ENCODE measurements at regions not wholly inside any gene's neighbourhood (a gene's known extent, or its start where the extent isn't known, plus 50 kb on each side); places are given as distances from the start of the nearest gene placed in this dataset.

DNA sequence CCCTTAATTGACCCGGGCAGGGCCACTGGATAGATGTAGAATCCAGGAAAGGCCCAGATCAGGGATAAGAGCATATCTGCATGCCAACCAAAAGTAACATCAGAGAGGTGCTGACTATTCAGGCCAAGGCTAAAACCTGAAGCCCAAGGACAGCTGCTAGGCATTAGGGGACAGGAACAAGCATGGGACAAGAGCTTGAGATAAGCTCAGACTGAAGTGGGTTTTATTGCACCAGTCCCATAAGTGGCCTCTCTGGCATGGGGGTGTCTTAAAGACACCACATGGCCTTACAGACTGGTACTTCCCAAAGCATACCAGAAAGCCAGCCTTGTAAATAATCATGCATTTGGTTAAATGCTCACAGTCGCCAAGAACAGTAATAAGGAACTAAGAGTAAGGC is 376.1 kb downstream of the FBXW7 start:
- Histone ChIP-seq H3K27ac (no peak overlapping the region), H3K79me2 (ENCODE audit: insufficient read depth) (no peaks in the 10 kb centered on the region), H3K9me3 (ENCODE audit: low read depth) (no peaks in the 10 kb centered on the region), H3K4me2 (ENCODE audit: unreplicated experiment) (no peak overlapping the region), H3K4me1 (ENCODE audit: insufficient read depth) (peaks cover 25% of the 10 kb centered on the region), H3K9ac (no peak overlapping the region), H3K4me3 (no peak overlapping the region), H3F3A (ENCODE audit: insufficient read depth) (peaks cover 20% of the 10 kb centered on the region), H3K27me3 (replicated peaks; ENCODE audit: insufficient read depth) (no peaks in the 10 kb centered on the region), H2AFZ (no peak overlapping the region), H3K9me2 (ENCODE audit: insufficient read depth) (no peaks in the 10 kb centered on the region), H3K36me3 (ENCODE audit: low read depth) (no peaks in the 10 kb centered on the region), H4K20me1 (ENCODE audit: insufficient read depth) (no peaks in the 10 kb centered on the region)
- 58 to 62% methylated on average over 2 of the region's 2 CpGs for WGBS, 2 experiments (ENCODE audit: low coverage in 1 of 2, low lambda C conversion rate in 2 of 2, missing lambda C conversion rate in 2 of 2)
- DNase-seq: no peak
- in situ Hi-C loops (cut with MboI): no loop called here
- no peak for TF ChIP-seq EZH2phosphoT487 (IDR thresholded peaks at IDR 0.05; ENCODE audit: insufficient read depth, low read depth)
- no peak for TF ChIP-seq EZH2 (IDR thresholded peaks at IDR 0.05; ENCODE audit: insufficient read depth, poor library complexity, severe bottlenecking)

- H3K9ac ChIP-seq: no peak overlapping the region
- no peak overlapping the region for H3K4me2 ChIP-seq (ENCODE audit: unreplicated experiment)
- no peaks in the 10 kb centered on the region for H3K27me3 ChIP-seq (replicated peaks; ENCODE audit: insufficient read depth)
- DNase-seq: no peak
- H3K9me3 ChIP-seq (ENCODE audit: low read depth): no peaks in the 10 kb centered on the region
- H3K79me2 ChIP-seq (ENCODE audit: insufficient read depth): no peaks in the 10 kb centered on the region
- TF ChIP-seq EZH2 (IDR thresholded peaks at IDR 0.05; ENCODE audit: insufficient read depth, poor library complexity, severe bottlenecking) (no peak), EZH2phosphoT487 (IDR thresholded peaks at IDR 0.05; ENCODE audit: insufficient read depth, low read depth) (no peak)
- no peaks in the 10 kb centered on the region for H3K36me3 ChIP-seq (ENCODE audit: low read depth)
- H4K20me1 ChIP-seq (ENCODE audit: insufficient read depth): no peaks in the 10 kb centered on the region
- H3K27ac ChIP-seq: no peak overlapping the region
- H3K9me2 ChIP-seq (ENCODE audit: insufficient read depth): no peaks in the 10 kb centered on the region
- WGBS, 2 experiments (ENCODE audit: low coverage in 1 of 2, low lambda C conversion rate in 2 of 2, missing lambda C conversion rate in 2 of 2): 19 to 41% methylated on average over 2 of the region's 2 CpGs
- peaks cover 25% of the 10 kb centered on the region for H3K4me1 ChIP-seq (ENCODE audit: insufficient read depth)
- no peak overlapping the region for H3K4me3 ChIP-seq
- H3F3A ChIP-seq (ENCODE audit: insufficient read depth): peaks cover 20% of the 10 kb centered on the region
- in situ Hi-C loops (cut with MboI): no loop called here
- no peak overlapping the region for H2AFZ ChIP-seq
Measured at GRCh38 chr4:152158225-152158624, 377.7 kb downstream of the FBXW7 start.

- Histone ChIP-seq H3K27ac (no peak overlapping the region), H2AFZ (no peak overlapping the region), H3K4me1 (ENCODE audit: insufficient read depth) (peaks cover 23% of the 10 kb centered on the region), H3K36me3 (ENCODE audit: low read depth) (no peaks in the 10 kb centered on the region), H4K20me1 (ENCODE audit: insufficient read depth) (no peaks in the 10 kb centered on the region), H3K9ac (no peak overlapping the region), H3K27me3 (replicated peaks; ENCODE audit: insufficient read depth) (no peaks in the 10 kb centered on the region), H3K9me2 (ENCODE audit: insufficient read depth) (no peaks in the 10 kb centered on the region), H3F3A (ENCODE audit: insufficient read depth) (peaks cover 16% of the 10 kb centered on the region), H3K4me2 (ENCODE audit: unreplicated experiment) (no peak overlapping the region), H3K9me3 (ENCODE audit: low read depth) (no peaks in the 10 kb centered on the region), H3K4me3 (no peak overlapping the region), H3K79me2 (ENCODE audit: insufficient read depth) (no peaks in the 10 kb centered on the region)
- 85 to 86% methylated on average over 5 of the region's 5 CpGs for WGBS, 2 experiments (ENCODE audit: low coverage in 1 of 2, low lambda C conversion rate in 2 of 2, missing lambda C conversion rate in 2 of 2)
- TF ChIP-seq EZH2phosphoT487 (IDR thresholded peaks at IDR 0.05; ENCODE audit: insufficient read depth, low read depth) (no peak), EZH2 (IDR thresholded peaks at IDR 0.05; ENCODE audit: insufficient read depth, poor library complexity, severe bottlenecking) (no peak)
- in situ Hi-C loops (cut with MboI): no loop called here
- DNase-seq: no peak
Measured at GRCh38 chr4:152157629-152158028, 378.3 kb downstream of the FBXW7 start.

GRCh38 chr4:152156442-152156841 is 379.4 kb downstream of the FBXW7 start:
- Histone ChIP-seq H3K4me1 (ENCODE audit: insufficient read depth) (peaks cover 11% of the 10 kb centered on the region; the same call in 1 of the 2 replicates), H3K79me2 (ENCODE audit: insufficient read depth) (no peaks in the 10 kb centered on the region), H3K9ac (no peak overlapping the region), H3K9me2 (ENCODE audit: insufficient read depth) (no peaks in the 10 kb centered on the region), H3K4me3 (no peak overlapping the region), H4K20me1 (ENCODE audit: insufficient read depth) (no peaks in the 10 kb centered on the region), H3K4me2 (ENCODE audit: unreplicated experiment) (no peak overlapping the region), H3K27ac (no peak overlapping the region), H2AFZ (no peak overlapping the region), H3K36me3 (ENCODE audit: low read depth) (no peaks in the 10 kb centered on the region), H3K27me3 (replicated peaks; ENCODE audit: insufficient read depth) (no peaks in the 10 kb centered on the region), H3F3A (ENCODE audit: insufficient read depth) (peaks cover 4% of the 10 kb centered on the region), H3K9me3 (ENCODE audit: low read depth) (no peaks in the 10 kb centered on the region)
- peak; percentile 52 for DNase-seq
- in situ Hi-C loops (cut with MboI): no loop called here
- WGBS, 2 experiments (ENCODE audit: low coverage in 1 of 2, low lambda C conversion rate in 2 of 2, missing lambda C conversion rate in 2 of 2): 38 to 45% methylated on average over 6 of the region's 6 CpGs
- TF ChIP-seq EZH2phosphoT487 (IDR thresholded peaks at IDR 0.05; ENCODE audit: insufficient read depth, low read depth): no peak
- no peak for TF ChIP-seq EZH2 (IDR thresholded peaks at IDR 0.05; ENCODE audit: insufficient read depth, poor library complexity, severe bottlenecking)

DNA sequence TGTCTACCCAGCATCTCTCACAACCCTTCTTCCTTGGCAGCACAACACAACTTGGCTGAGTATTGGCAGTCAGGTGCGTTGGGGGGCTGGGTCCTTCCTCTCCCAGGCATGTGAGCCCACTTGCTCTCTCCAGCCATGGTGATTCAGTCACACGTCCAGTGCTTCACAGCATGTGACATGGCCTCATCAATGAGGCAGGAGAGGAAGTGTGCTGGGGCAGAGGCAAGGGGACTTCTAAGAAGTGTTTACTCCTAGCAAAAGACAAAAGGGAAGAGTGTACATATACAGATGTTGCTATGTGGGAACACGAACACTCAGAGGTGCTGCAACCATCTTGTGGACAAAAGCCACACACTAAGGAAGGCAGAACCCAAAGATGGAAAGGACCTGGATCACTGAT is 380.8 kb downstream of the FBXW7 start:
- H3K9me3 ChIP-seq (ENCODE audit: low read depth): no peaks in the 10 kb centered on the region
- H2AFZ ChIP-seq: no peak overlapping the region
- in situ Hi-C loops (cut with MboI): no loop called here
- no peaks in the 10 kb centered on the region for H4K20me1 ChIP-seq (ENCODE audit: insufficient read depth)
- TF ChIP-seq EZH2phosphoT487 (IDR thresholded peaks at IDR 0.05; ENCODE audit: insufficient read depth, low read depth) (no peak), EZH2 (IDR thresholded peaks at IDR 0.05; ENCODE audit: insufficient read depth, poor library complexity, severe bottlenecking) (no peak)
- no peak overlapping the region for H3K27ac ChIP-seq
- 0 out of 2 replicates have a peak, but pooled peaks cover 7% of the 10 kb centered on the region for H3K4me1 ChIP-seq (ENCODE audit: insufficient read depth)
- no peak overlapping the region for H3K9ac ChIP-seq
- H3K4me3 ChIP-seq: no peak overlapping the region
- H3K4me2 ChIP-seq (ENCODE audit: unreplicated experiment): no peak overlapping the region
- no peaks in the 10 kb centered on the region for H3K79me2 ChIP-seq (ENCODE audit: insufficient read depth)
- no peak for DNase-seq
- H3F3A ChIP-seq (ENCODE audit: insufficient read depth): no peaks in the 10 kb centered on the region
- WGBS, 2 experiments (ENCODE audit: low coverage in 1 of 2, low lambda C conversion rate in 2 of 2, missing lambda C conversion rate in 2 of 2): 72 to 78% methylated on average over 3 of the region's 3 CpGs
- H3K9me2 ChIP-seq (ENCODE audit: insufficient read depth): no peaks in the 10 kb centered on the region
- no peaks in the 10 kb centered on the region for H3K36me3 ChIP-seq (ENCODE audit: low read depth)
- no peaks in the 10 kb centered on the region for H3K27me3 ChIP-seq (replicated peaks; ENCODE audit: insufficient read depth)

All from GM23248 (cell line).